H9 (cell line): ENCODE measurements at regions not wholly inside any gene's neighbourhood (a gene's known extent, or its start where the extent isn't known, plus 50 kb on each side); places are given as distances from the start of the nearest gene placed in this dataset.
A peak's percentile ranks its signal among the peaks of the same experiment; 100 is the strongest.
"Not testable (repeated sequence)": the region's sequence is repeated elsewhere in the genome, so short reads cannot be mapped to it uniquely, and the experiment has no call there.

Experiments
- DNase-seq: peaks from one replicate; pipeline ENCODE4 v3.0.0-alpha.2; 2017
- H2AFZ ChIP-seq: one replicate; pipeline ENCODE4 v1.6.1; 2013; ENCODE audit warnings: mild to moderate bottlenecking, low read length, control low read depth, moderate library complexity
- H2AK5ac ChIP-seq: 2 replicates; pipeline ENCODE4 v1.6.1; 2013; ENCODE audit warnings: low read length, control low read depth, mixed read lengths; ENCODE audit not compliant: insufficient read length
- H2BK120ac ChIP-seq: one replicate; pipeline ENCODE4 v1.6.1; 2013; ENCODE audit warnings: low read depth, mild to moderate bottlenecking, low read length, control low read depth, inconsistent platforms; ENCODE audit not compliant: poor library complexity, severe bottlenecking
- H2BK12ac ChIP-seq: 2 replicates; pipeline ENCODE4 v1.6.1; 2013; ENCODE audit warnings: low read length, control low read depth, mixed read lengths, low read depth; ENCODE audit not compliant: insufficient read length
- H2BK15ac ChIP-seq: 2 replicates; pipeline ENCODE4 v1.6.1; 2013; ENCODE audit warnings: low read depth, low read length, control low read depth
- H2BK20ac ChIP-seq: one replicate; pipeline ENCODE4 v1.6.1; 2013; ENCODE audit warnings: low read depth, mild to moderate bottlenecking, low read length, control low read depth, inconsistent platforms; ENCODE audit not compliant: poor library complexity, severe bottlenecking
- H2BK5ac ChIP-seq: 2 replicates; pipeline ENCODE4 v1.6.1; 2013; ENCODE audit warnings: low read length, control low read depth, mixed read lengths; ENCODE audit not compliant: insufficient read length
- H3K14ac ChIP-seq: 2 replicates; pipeline ENCODE4 v1.6.1; 2013; ENCODE audit warnings: low read length, control low read depth; ENCODE audit not compliant: insufficient read depth
- H3K18ac ChIP-seq: 2 replicates; pipeline ENCODE4 v1.6.1; 2013; ENCODE audit warnings: low read depth, mild to moderate bottlenecking, mixed read lengths, low read length, control low read depth; ENCODE audit not compliant: insufficient read length
- H3K23ac ChIP-seq: 2 replicates; pipeline ENCODE4 v1.6.1; 2013; ENCODE audit warnings: low read length, control low read depth, mixed read lengths, low read depth; ENCODE audit not compliant: insufficient read length
- H3K23me2 ChIP-seq: 2 replicates; pipeline ENCODE4 v1.6.1; 2013; ENCODE audit warnings: low read depth, mild to moderate bottlenecking, mixed read lengths, low read length, control low read depth; ENCODE audit not compliant: insufficient read length, poor library complexity, severe bottlenecking
- H3K27ac ChIP-seq: 2 replicates; pipeline ENCODE4 v1.5.1; 2013; ENCODE audit warnings: low read length, control low read depth, mixed read lengths, low read depth; ENCODE audit not compliant: insufficient read length
- H3K27me3 ChIP-seq: 2 replicates; pipeline ENCODE4 v1.6.1; 2013; ENCODE audit warnings: low read length, control low read depth, inconsistent platforms; ENCODE audit not compliant: insufficient read depth
- H3K4ac ChIP-seq: 2 replicates; pipeline ENCODE4 v1.6.1; 2013; ENCODE audit warnings: low read depth, mild to moderate bottlenecking, control low read depth, inconsistent platforms, low read length, moderate library complexity
- H3K4me1 ChIP-seq: 2 replicates; pipeline ENCODE4 v1.6.1; 2013; ENCODE audit warnings: low read length, control low read depth, inconsistent platforms; ENCODE audit not compliant: insufficient read depth
- H3K4me2 ChIP-seq: 2 replicates; pipeline ENCODE4 v1.6.1; 2013; ENCODE audit warnings: low read length, control low read depth, mixed read lengths; ENCODE audit not compliant: insufficient read length, insufficient read depth
- H3K56ac ChIP-seq: 2 replicates; pipeline ENCODE4 v1.6.1; 2013; ENCODE audit warnings: low read depth, mild to moderate bottlenecking, mixed read lengths, low read length, control low read depth; ENCODE audit not compliant: insufficient read length
- H3K79me1 ChIP-seq: 2 replicates; pipeline ENCODE4 v1.6.1; 2013; ENCODE audit warnings: low read depth, mild to moderate bottlenecking, moderate library complexity, low read length, control low read depth, inconsistent platforms; ENCODE audit not compliant: insufficient read depth, poor library complexity, severe bottlenecking
- H3K79me2 ChIP-seq: 2 replicates; pipeline ENCODE4 v1.6.1; 2013; ENCODE audit warnings: low read length, control low read depth, inconsistent platforms; ENCODE audit not compliant: insufficient read depth
- H3K9ac ChIP-seq: 2 replicates; pipeline ENCODE4 v1.6.1; 2013; ENCODE audit warnings: low read length, control low read depth, mixed read lengths; ENCODE audit not compliant: insufficient read length; ENCODE audit errors: extremely low read depth
- H3K9me3 ChIP-seq: one replicate; pipeline ENCODE4 v1.6.1; 2013; ENCODE audit warnings: low read depth, low read length, inconsistent platforms; ENCODE audit not compliant: control insufficient read depth
- H3T11ph ChIP-seq: one replicate; pipeline ENCODE4 v1.6.1; 2013; ENCODE audit warnings: mild to moderate bottlenecking, low read length, control low read depth, inconsistent platforms
- H4K20me1 ChIP-seq: one replicate; pipeline ENCODE4 v1.6.1; 2013; ENCODE audit not compliant: control insufficient read depth, insufficient read length, insufficient read depth
- H4K5ac ChIP-seq: 2 replicates; pipeline ENCODE4 v1.6.1; 2013; ENCODE audit warnings: low read depth, mild to moderate bottlenecking, mixed read lengths, low read length, control low read depth; ENCODE audit not compliant: insufficient read length
- H4K8ac ChIP-seq: replicated peaks from 2 replicates; pipeline ENCODE4 v1.6.1; 2013; ENCODE audit warnings: low read length, control low read depth, mixed read lengths, low read depth; ENCODE audit not compliant: insufficient read length
- H4K91ac ChIP-seq: 2 replicates; pipeline ENCODE4 v1.6.1; 2013; ENCODE audit warnings: low read depth, mild to moderate bottlenecking, moderate library complexity, mixed read lengths, low read length, control low read depth; ENCODE audit not compliant: insufficient read length
- H3K27ac Mint-ChIP-seq, 3 experiments: 2 replicates in 2 of 3; 3 replicates in 1 of 3; pipeline ENCODE4 v1.8.0; 2020 to 2021; ENCODE audit warnings: mixed read lengths in 3 of 3, mild to moderate bottlenecking in 1 of 3, moderate library complexity in 1 of 3
- H3K27me3 Mint-ChIP-seq: 2 replicates; pipeline ENCODE4 v1.8.0; 2021; ENCODE audit warnings: low read depth, mild to moderate bottlenecking, moderate library complexity, mixed read lengths
- H3K36me3 Mint-ChIP-seq, 3 experiments: 2 replicates in 2 of 3; 3 replicates in 1 of 3; pipeline ENCODE4 v1.8.0; 2020 to 2021; ENCODE audit warnings: low read depth in 3 of 3, mixed read lengths in 3 of 3; ENCODE audit not compliant: insufficient read depth in 1 of 3
- H3K4me1 Mint-ChIP-seq, 2 experiments: 2 replicates each; pipeline ENCODE4 v1.8.0; 2020; ENCODE audit warnings: mixed read lengths in 2 of 2
- H3K4me3 Mint-ChIP-seq, 2 experiments: 2 replicates in 1 of 2; 3 replicates in 1 of 2; pipeline ENCODE4 v1.8.0; 2020 to 2021; ENCODE audit warnings: mild to moderate bottlenecking in 2 of 2, mixed read lengths in 2 of 2, moderate library complexity in 1 of 2
- H3K9me3 Mint-ChIP-seq, 2 experiments: 2 replicates in 1 of 2; 3 replicates in 1 of 2; pipeline ENCODE4 v1.8.0; 2020; ENCODE audit warnings: mild to moderate bottlenecking in 2 of 2, mixed read lengths in 2 of 2, moderate library complexity in 1 of 2
- WGBS: extraction: QIAGEN DNeasy Blood & Tissue Kit; methylation state at CpG from one replicate; pipeline ENCODE4 v1.1.7; 2013; ENCODE audit warnings: missing lambda C conversion rate, low lambda C conversion rate, mixed read lengths; ENCODE audit not compliant: insufficient read length; ENCODE audit errors: extremely low coverage; 5-methylcytosine and 5-hydroxymethylcytosine counted together
- TF ChIP-seq, protein P1 (sequence below): fragments of 200-600 bp; sonication (generic); conservative IDR thresholded peaks from 3 replicates; pipeline ENCODE4 v1.8.0; 2021; ENCODE audit warnings: antibody characterized with exemption, mild to moderate bottlenecking

DNA sequence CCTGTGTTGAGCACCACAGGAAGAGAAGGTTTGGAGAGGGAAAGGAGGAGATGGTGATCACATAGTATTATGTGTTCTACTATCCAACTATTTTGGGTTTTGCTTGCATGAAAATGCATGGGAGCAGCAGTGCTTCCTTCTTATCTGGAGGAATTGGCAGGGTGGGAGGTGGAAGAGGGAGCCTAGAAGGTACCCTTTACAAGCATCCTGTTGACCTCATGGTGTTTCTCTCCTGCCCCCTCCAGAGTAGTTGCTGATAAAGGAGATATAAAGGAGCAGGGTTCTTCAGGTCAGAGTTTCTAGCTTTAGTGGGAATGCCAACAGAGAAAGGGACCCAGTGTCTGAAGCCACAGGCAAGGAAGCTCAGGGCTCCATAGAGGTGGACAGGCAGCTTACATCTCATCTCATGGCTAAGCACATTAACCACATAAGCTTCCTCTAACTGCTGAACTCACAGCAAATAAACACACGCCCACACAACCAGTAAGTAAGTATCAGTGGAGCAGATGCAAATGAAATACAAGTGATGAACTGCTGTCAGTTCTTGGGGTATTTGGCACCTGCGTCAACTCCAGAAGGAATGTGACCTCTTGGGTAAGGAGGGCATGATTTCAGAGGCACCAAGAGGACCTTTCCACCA is 174.2 kb upstream of the SLC38A2 start:
- no peak for DNase-seq
- H3K36me3 Mint-ChIP-seq = peaks cover 12 to 19% (median 18%) of the 10 kb centered on the region in 3 experiments
- Histone ChIP-seq H3K14ac (no peak overlapping the region), H3K9me3 (peaks cover 14% of the 10 kb centered on the region), H4K8ac (no peak overlapping the region), H3K23ac (no peak overlapping the region), H3K4me1 (no peaks in the 10 kb centered on the region), H3K27me3 (no peaks in the 10 kb centered on the region), H2BK5ac (no peak overlapping the region), H3T11ph (no peak overlapping the region), H3K4me2 (no peak overlapping the region), H4K20me1 (no peaks in the 10 kb centered on the region), H2BK120ac (no peak overlapping the region), H2BK15ac (no peak overlapping the region), H2AFZ (no peak overlapping the region), H2AK5ac (no peak overlapping the region), H3K4ac (no peak overlapping the region), H3K79me2 (no peaks in the 10 kb centered on the region), H3K18ac (no peak overlapping the region), H3K9ac (no peak overlapping the region), H2BK20ac (no peak overlapping the region), H4K5ac (no peak overlapping the region), H3K27ac (no peak overlapping the region), H2BK12ac (no peak overlapping the region), H4K91ac (no peak overlapping the region), H3K79me1 (no peaks in the 10 kb centered on the region), H3K23me2 (no peaks in the 10 kb centered on the region), H3K56ac (no peak overlapping the region)
- no peak overlapping the region for H3K4me3 Mint-ChIP-seq
- peaks cover 1% of the 10 kb centered on the region; the same call in 1 of the 2 replicates for H3K27me3 Mint-ChIP-seq
- TF ChIP-seq, protein P1, sequence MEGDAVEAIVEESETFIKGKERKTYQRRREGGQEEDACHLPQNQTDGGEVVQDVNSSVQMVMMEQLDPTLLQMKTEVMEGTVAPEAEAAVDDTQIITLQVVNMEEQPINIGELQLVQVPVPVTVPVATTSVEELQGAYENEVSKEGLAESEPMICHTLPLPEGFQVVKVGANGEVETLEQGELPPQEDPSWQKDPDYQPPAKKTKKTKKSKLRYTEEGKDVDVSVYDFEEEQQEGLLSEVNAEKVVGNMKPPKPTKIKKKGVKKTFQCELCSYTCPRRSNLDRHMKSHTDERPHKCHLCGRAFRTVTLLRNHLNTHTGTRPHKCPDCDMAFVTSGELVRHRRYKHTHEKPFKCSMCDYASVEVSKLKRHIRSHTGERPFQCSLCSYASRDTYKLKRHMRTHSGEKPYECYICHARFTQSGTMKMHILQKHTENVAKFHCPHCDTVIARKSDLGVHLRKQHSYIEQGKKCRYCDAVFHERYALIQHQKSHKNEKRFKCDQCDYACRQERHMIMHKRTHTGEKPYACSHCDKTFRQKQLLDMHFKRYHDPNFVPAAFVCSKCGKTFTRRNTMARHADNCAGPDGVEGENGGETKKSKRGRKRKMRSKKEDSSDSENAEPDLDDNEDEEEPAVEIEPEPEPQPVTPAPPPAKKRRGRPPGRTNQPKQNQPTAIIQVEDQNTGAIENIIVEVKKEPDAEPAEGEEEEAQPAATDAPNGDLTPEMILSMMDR = no peak
- H3K9me3 Mint-ChIP-seq = peaks cover 22 to 26% of the 10 kb centered on the region in 2 experiments
- 0 out of 4 replicates have a peak, but pooled peaks cover 0 to 4% of the 10 kb centered on the region in 2 experiments for H3K4me1 Mint-ChIP-seq
- no peak overlapping the region for H3K27ac Mint-ChIP-seq
- no CpG with 5 or more reads among the region's 2 CpGs for WGBS

- H2BK15ac ChIP-seq, H3K14ac ChIP-seq, H3K18ac ChIP-seq, H2AFZ ChIP-seq, H4K8ac ChIP-seq, H4K5ac ChIP-seq, H4K91ac ChIP-seq, H2BK12ac ChIP-seq, H3K79me2 ChIP-seq, H3K56ac ChIP-seq, H3K4me3 Mint-ChIP-seq, H3K27me3 Mint-ChIP-seq, H2BK5ac ChIP-seq, DNase-seq, H3K4ac ChIP-seq, H3K23me2 ChIP-seq, H3K9ac ChIP-seq, H3K4me1 Mint-ChIP-seq, H3K27me3 ChIP-seq, H3K23ac ChIP-seq, H2AK5ac ChIP-seq, H3K4me2 ChIP-seq, H2BK120ac ChIP-seq, H3K79me1 ChIP-seq, H2BK20ac ChIP-seq, H3K4me1 ChIP-seq, H4K20me1 ChIP-seq, H3K27ac ChIP-seq, H3T11ph ChIP-seq: not testable (repeated sequence)
- Mint-ChIP-seq H3K9me3 (peaks cover 34 to 36% of the 10 kb centered on the region in 2 experiments), H3K36me3 (peaks cover 16 to 28% (median 26%) of the 10 kb centered on the region in 3 experiments), H3K27ac (peak overlapping the region in 1 of 3 experiments; percentile 15; a peak in 1 of 7 replicates)
- H3K9me3 ChIP-seq = peaks cover 14% of the 10 kb centered on the region
- WGBS = no CpG with 5 or more reads among the region's 3 CpGs
These were observed 170.8 kb upstream of the SLC38A2 start for GRCh38 chr12:46543378-46543795.
